ENCODE measurements at regions not wholly inside any gene's neighbourhood (a gene's known extent, or its start where the extent isn't known, plus 50 kb on each side); places are given as distances from the start of the nearest gene placed in this dataset.

- no peak for TF ChIP-seq CTCF (IDR thresholded peaks at IDR 0.05)
- no peak overlapping the region for H3K4me3 Mint-ChIP-seq
- H3K36me3 Mint-ChIP-seq (ENCODE audit: low read depth) = no peaks in the 10 kb centered on the region
- no peak for DNase-seq
- no peak overlapping the region for H3K27ac Mint-ChIP-seq
- H3K27me3 Mint-ChIP-seq (ENCODE audit: insufficient read depth) = no peaks in the 10 kb centered on the region
- no peaks in the 10 kb centered on the region for H3K9me3 Mint-ChIP-seq
- H3K4me1 Mint-ChIP-seq (ENCODE audit: low read depth) = peaks cover 44% of the 10 kb centered on the region
These were observed 74.6 kb upstream of the OSBPL8 start for GRCh38 chr12:76634133-76634532.

- no peaks in the 10 kb centered on the region for H3K27me3 Mint-ChIP-seq (ENCODE audit: insufficient read depth)
- H3K27ac Mint-ChIP-seq = no peak overlapping the region; the same call in 1 of the 2 replicates
- H3K4me1 Mint-ChIP-seq (ENCODE audit: low read depth) = peaks cover 46% of the 10 kb centered on the region
- H3K36me3 Mint-ChIP-seq (ENCODE audit: low read depth) = no peaks in the 10 kb centered on the region
- H3K4me3 Mint-ChIP-seq = no peak overlapping the region
- no peaks in the 10 kb centered on the region for H3K9me3 Mint-ChIP-seq
- DNase-seq = no peak
- TF ChIP-seq CTCF (IDR thresholded peaks at IDR 0.05) = no peak
These were observed 76.6 kb upstream of the OSBPL8 start for GRCh38 chr12:76636121-76636692.

- peak; percentile 67 for DNase-seq
- Mint-ChIP-seq H3K4me3 (peak overlapping the region; percentile 20; the same call in 1 of the 2 replicates), H3K4me1 (ENCODE audit: low read depth) (peaks cover 61% of the 10 kb centered on the region), H3K9me3 (no peaks in the 10 kb centered on the region), H3K27me3 (ENCODE audit: insufficient read depth) (no peaks in the 10 kb centered on the region), H3K27ac (peak overlapping the region; percentile 53; the same call in 1 of the 2 replicates), H3K36me3 (ENCODE audit: low read depth) (no peaks in the 10 kb centered on the region)
- no peak for TF ChIP-seq CTCF (IDR thresholded peaks at IDR 0.05)
These were observed 78.2 kb upstream of the OSBPL8 start for GRCh38 chr12:76637807-76638206.

- Mint-ChIP-seq H3K36me3 (ENCODE audit: low read depth) (no peaks in the 10 kb centered on the region), H3K9me3 (no peaks in the 10 kb centered on the region), H3K4me3 (no peak overlapping the region), H3K27ac (no peak overlapping the region), H3K27me3 (ENCODE audit: insufficient read depth) (no peaks in the 10 kb centered on the region), H3K4me1 (ENCODE audit: low read depth) (peaks cover 55% of the 10 kb centered on the region)
- no peak for TF ChIP-seq CTCF (IDR thresholded peaks at IDR 0.05)
- DNase-seq = no peak
These were observed 80.1 kb upstream of the OSBPL8 start for GRCh38 chr12:76639646-76640045.

- no peaks in the 10 kb centered on the region for H3K36me3 Mint-ChIP-seq (ENCODE audit: low read depth)
- H3K4me1 Mint-ChIP-seq (ENCODE audit: low read depth) = peaks cover 52% of the 10 kb centered on the region
- TF ChIP-seq CTCF (IDR thresholded peaks at IDR 0.05) = no peak
- DNase-seq = no peak
- no peak overlapping the region for H3K27ac Mint-ChIP-seq
- no peaks in the 10 kb centered on the region for H3K27me3 Mint-ChIP-seq (ENCODE audit: insufficient read depth)
- H3K9me3 Mint-ChIP-seq = no peaks in the 10 kb centered on the region
- no peak overlapping the region for H3K4me3 Mint-ChIP-seq
These were observed 81.5 kb upstream of the OSBPL8 start for GRCh38 chr12:76641073-76641472.

- no peak for TF ChIP-seq CTCF (IDR thresholded peaks at IDR 0.05)
- Mint-ChIP-seq H3K4me3 (no peak overlapping the region), H3K4me1 (ENCODE audit: low read depth) (peaks cover 43% of the 10 kb centered on the region), H3K27ac (no peak overlapping the region), H3K27me3 (ENCODE audit: insufficient read depth) (no peaks in the 10 kb centered on the region), H3K9me3 (no peaks in the 10 kb centered on the region), H3K36me3 (ENCODE audit: low read depth) (no peaks in the 10 kb centered on the region)
- DNase-seq = no peak
These were observed 82.4 kb upstream of the OSBPL8 start for GRCh38 chr12:76641961-76642360.

Measured in HFFc6 (cell line).